Gastrocnemius medialis (tissue), 4 donors: ENCODE measurements at regions not wholly inside any gene's neighbourhood (a gene's known extent, or its start where the extent isn't known, plus 50 kb on each side); places are given as distances from the start of the nearest gene placed in this dataset.

ENCODE experiments used
- POLR2A ChIP-seq, 2 donors: fragments of 450-650 bp; IDR thresholded peaks; one replicate each; pipeline ENCODE4 v1.6.1; 2017; ENCODE audit warnings: antibody characterized with exemption in 2 of 2, mild to moderate bottlenecking in 2 of 2, moderate library complexity in 2 of 2
- TF ChIP-seq, protein P1 (sequence below), 5 experiments: fragments of 450-650 bp in 3 of 5; fragments of 200-600 bp in 2 of 5; sonication (generic) in 2 of 5; IDR thresholded peaks in 4 of 5; conservative IDR thresholded peaks in 1 of 5; 1 replicate in 4 of 5; 2 replicates in 1 of 5; pipeline ENCODE4 v1.5.1; 2016 to 2019; ENCODE audit warnings: antibody characterized with exemption in 5 of 5, mild to moderate bottlenecking in 3 of 5, moderate library complexity in 3 of 5

DNA sequence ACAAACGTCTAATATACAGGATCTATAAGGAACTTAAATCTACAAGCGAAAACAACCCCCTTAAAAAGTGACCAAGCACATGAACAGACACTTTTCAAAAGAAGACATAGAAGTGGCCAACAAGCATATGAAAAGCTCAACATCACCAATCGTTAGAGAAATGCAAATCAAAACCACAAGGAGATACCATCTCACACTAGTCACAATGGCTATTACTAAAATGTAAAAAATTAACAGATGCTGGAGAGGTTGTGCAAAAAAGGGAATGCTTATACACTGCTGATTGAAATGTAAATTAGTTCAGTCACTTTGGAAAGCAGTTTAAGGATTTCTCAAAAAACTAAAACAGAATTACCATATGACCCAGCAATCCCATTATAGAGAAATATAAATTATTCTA lies 1148.5 kb upstream of the FAM98A start:
- TF ChIP-seq, protein P1, sequence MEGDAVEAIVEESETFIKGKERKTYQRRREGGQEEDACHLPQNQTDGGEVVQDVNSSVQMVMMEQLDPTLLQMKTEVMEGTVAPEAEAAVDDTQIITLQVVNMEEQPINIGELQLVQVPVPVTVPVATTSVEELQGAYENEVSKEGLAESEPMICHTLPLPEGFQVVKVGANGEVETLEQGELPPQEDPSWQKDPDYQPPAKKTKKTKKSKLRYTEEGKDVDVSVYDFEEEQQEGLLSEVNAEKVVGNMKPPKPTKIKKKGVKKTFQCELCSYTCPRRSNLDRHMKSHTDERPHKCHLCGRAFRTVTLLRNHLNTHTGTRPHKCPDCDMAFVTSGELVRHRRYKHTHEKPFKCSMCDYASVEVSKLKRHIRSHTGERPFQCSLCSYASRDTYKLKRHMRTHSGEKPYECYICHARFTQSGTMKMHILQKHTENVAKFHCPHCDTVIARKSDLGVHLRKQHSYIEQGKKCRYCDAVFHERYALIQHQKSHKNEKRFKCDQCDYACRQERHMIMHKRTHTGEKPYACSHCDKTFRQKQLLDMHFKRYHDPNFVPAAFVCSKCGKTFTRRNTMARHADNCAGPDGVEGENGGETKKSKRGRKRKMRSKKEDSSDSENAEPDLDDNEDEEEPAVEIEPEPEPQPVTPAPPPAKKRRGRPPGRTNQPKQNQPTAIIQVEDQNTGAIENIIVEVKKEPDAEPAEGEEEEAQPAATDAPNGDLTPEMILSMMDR (IDR thresholded peaks at IDR 0.05 in 4 of 5, conservative IDR thresholded peaks at IDR 0.05 in 1 of 5) = no peak
- no peak for TF ChIP-seq POLR2A (IDR thresholded peaks at IDR 0.05)
